Astrocyte (in vitro differentiated cells and primary cell): ENCODE measurements at regions not wholly inside any gene's neighbourhood (a gene's known extent, or its start where the extent isn't known, plus 50 kb on each side); places are given as distances from the start of the nearest gene placed in this dataset.

ENCODE experiments used
- DNase-seq: peaks from one replicate; pipeline ENCODE4 v3.0.0-alpha.2; 2010; ENCODE audit warnings: low read depth
- FAIRE-seq: peaks from 2 replicates; lab custom pipeline; 2011; peaks lifted over from hg19 to GRCh38; lab: Jason Lieb, UNC
- H2AFZ ChIP-seq: 2 replicates; pipeline ENCODE4 v1.6.0; 2012; ENCODE audit warnings: low read depth, low read length, inconsistent platforms
- H3K27ac ChIP-seq: 2 replicates; pipeline ENCODE4 v1.5.1; 2011; ENCODE audit warnings: low read depth, low read length, inconsistent platforms
- H3K27me3 ChIP-seq: 2 replicates; pipeline ENCODE4 v1.6.0; 2011; ENCODE audit warnings: low read length, inconsistent platforms; ENCODE audit not compliant: insufficient read depth
- H3K36me3 ChIP-seq: 2 replicates; pipeline ENCODE4 v1.5.1; 2011; ENCODE audit warnings: low read length, inconsistent platforms; ENCODE audit not compliant: insufficient read depth
- H3K4me1 ChIP-seq: 2 replicates; pipeline ENCODE4 v1.5.1; 2011; ENCODE audit warnings: low read length, inconsistent platforms; ENCODE audit not compliant: insufficient read depth
- H3K4me2 ChIP-seq: 2 replicates; pipeline ENCODE4 v1.6.0; 2012; ENCODE audit warnings: low read length, inconsistent platforms
- H3K4me3 ChIP-seq: 2 replicates; pipeline ENCODE4 v1.5.1; 2011; ENCODE audit warnings: low read depth, mild to moderate bottlenecking, low read length, inconsistent platforms; ENCODE audit not compliant: insufficient read depth
- H3K79me2 ChIP-seq: 2 replicates; pipeline ENCODE4 v1.6.0; 2012; ENCODE audit warnings: mild to moderate bottlenecking, low read length, inconsistent platforms; ENCODE audit not compliant: insufficient read depth
- H3K9ac ChIP-seq: 2 replicates; pipeline ENCODE4 v1.6.0; 2012; ENCODE audit warnings: mild to moderate bottlenecking, low read length, inconsistent platforms
- H3K9me3 ChIP-seq: 2 replicates; pipeline ENCODE4 v1.5.1; 2012; ENCODE audit warnings: low read depth, mild to moderate bottlenecking, low read length, inconsistent platforms; ENCODE audit not compliant: insufficient read depth
- H4K20me1 ChIP-seq: 2 replicates; pipeline ENCODE4 v1.6.0; 2012; ENCODE audit warnings: low read length, inconsistent platforms; ENCODE audit not compliant: insufficient read depth
- H3K27ac Mint-ChIP-seq: one replicate; pipeline ENCODE4 v1.8.0; 2021; ENCODE audit warnings: mild to moderate bottlenecking, mixed read lengths; ENCODE audit not compliant: unreplicated experiment
- H3K27me3 Mint-ChIP-seq: one replicate; pipeline ENCODE4 v1.8.0; 2021; ENCODE audit warnings: low read depth, mixed read lengths; ENCODE audit not compliant: unreplicated experiment
- H3K36me3 Mint-ChIP-seq: one replicate; pipeline ENCODE4 v1.8.0; 2021; ENCODE audit warnings: low read depth, mixed read lengths; ENCODE audit not compliant: unreplicated experiment
- H3K4me1 Mint-ChIP-seq: one replicate; pipeline ENCODE4 v1.8.0; 2021; ENCODE audit warnings: low read depth, mixed read lengths; ENCODE audit not compliant: unreplicated experiment
- H3K4me3 Mint-ChIP-seq: one replicate; pipeline ENCODE4 v1.8.0; 2021; ENCODE audit warnings: mild to moderate bottlenecking, moderate library complexity, mixed read lengths; ENCODE audit not compliant: unreplicated experiment
- H3K9me3 Mint-ChIP-seq: one replicate; pipeline ENCODE4 v1.8.0; 2021; ENCODE audit warnings: mild to moderate bottlenecking, mixed read lengths; ENCODE audit not compliant: unreplicated experiment
- EZH2 ChIP-seq: IDR thresholded peaks from 2 replicates; pipeline ENCODE4 v1.6.1; 2012; ENCODE audit warnings: mild to moderate bottlenecking, low read length, inconsistent platforms; ENCODE audit not compliant: insufficient read depth
- TF ChIP-seq, protein P1 (sequence below): IDR thresholded peaks from 2 replicates; pipeline ENCODE4 v1.5.1; 2011; ENCODE audit warnings: low read depth, mild to moderate bottlenecking, inconsistent platforms, low read length, moderate library complexity; ENCODE audit not compliant: insufficient read depth

DNA sequence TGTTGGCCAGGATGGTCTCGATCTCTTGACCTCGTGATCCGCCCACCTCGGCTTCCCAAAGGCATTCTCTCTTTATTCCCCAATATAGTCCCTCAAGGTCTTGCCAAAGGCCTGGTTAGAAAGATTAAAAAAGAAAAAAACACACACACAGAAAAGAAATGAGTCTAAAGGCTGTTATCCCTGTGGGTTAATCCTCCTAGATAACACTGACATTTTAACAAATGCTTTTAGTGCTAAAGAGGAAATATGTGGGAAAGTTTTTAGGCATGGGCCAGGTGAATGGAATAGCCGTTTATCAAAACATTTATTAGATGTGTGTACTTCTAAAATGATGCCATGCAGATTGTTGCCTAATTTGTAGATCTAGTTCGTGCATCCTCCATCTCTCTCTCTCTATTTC, 261.6 kb upstream of the FN1 start:
- Mint-ChIP-seq H3K27me3 (no peaks in the 10 kb centered on the region), H3K27ac (peak overlapping the region; percentile 15), H3K9me3 (peaks cover 7% of the 10 kb centered on the region), H3K4me1 (peaks cover 51% of the 10 kb centered on the region), H3K4me3 (no peak overlapping the region), H3K36me3 (no peaks in the 10 kb centered on the region)
- Histone ChIP-seq H3K9ac (no peak overlapping the region), H3K9me3 (no peaks in the 10 kb centered on the region), H2AFZ (no peak overlapping the region), H3K27ac (peak overlapping the region; percentile 82), H4K20me1 (no peaks in the 10 kb centered on the region), H3K27me3 (no peaks in the 10 kb centered on the region), H3K36me3 (no peaks in the 10 kb centered on the region), H3K79me2 (no peaks in the 10 kb centered on the region), H3K4me3 (no peak overlapping the region), H3K4me1 (peaks cover 37% of the 10 kb centered on the region), H3K4me2 (no peak overlapping the region)
- peak; percentile 76 for DNase-seq
- TF ChIP-seq EZH2, result no peak
- TF ChIP-seq, protein P1, sequence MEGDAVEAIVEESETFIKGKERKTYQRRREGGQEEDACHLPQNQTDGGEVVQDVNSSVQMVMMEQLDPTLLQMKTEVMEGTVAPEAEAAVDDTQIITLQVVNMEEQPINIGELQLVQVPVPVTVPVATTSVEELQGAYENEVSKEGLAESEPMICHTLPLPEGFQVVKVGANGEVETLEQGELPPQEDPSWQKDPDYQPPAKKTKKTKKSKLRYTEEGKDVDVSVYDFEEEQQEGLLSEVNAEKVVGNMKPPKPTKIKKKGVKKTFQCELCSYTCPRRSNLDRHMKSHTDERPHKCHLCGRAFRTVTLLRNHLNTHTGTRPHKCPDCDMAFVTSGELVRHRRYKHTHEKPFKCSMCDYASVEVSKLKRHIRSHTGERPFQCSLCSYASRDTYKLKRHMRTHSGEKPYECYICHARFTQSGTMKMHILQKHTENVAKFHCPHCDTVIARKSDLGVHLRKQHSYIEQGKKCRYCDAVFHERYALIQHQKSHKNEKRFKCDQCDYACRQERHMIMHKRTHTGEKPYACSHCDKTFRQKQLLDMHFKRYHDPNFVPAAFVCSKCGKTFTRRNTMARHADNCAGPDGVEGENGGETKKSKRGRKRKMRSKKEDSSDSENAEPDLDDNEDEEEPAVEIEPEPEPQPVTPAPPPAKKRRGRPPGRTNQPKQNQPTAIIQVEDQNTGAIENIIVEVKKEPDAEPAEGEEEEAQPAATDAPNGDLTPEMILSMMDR, result no peak
- FAIRE-seq, result no peak

DNA sequence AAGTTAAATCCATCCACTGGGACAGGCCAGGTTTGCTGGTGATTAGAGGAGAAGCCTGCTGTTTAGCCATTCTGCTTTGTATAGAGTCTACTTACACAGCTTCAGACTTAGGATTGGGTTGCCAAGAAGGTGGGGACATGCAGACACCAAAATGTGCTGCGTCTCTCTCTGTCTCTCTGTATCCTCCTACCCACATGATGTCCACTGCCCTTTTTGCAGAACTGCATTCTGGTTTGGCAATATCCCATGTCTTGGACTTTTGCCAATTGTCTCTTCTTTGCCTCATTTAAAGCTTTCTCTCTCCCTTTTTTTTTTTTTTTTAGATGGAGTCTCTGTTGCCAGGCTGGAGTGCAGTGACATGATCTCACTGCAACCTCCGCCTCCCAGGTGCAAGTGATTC, 261.1 kb upstream of the FN1 start:
- peaks cover 7% of the 10 kb centered on the region for H3K9me3 Mint-ChIP-seq
- Histone ChIP-seq H3K27me3 (no peaks in the 10 kb centered on the region), H3K9ac (no peak overlapping the region), H3K4me3 (no peak overlapping the region), H3K4me1 (peaks cover 42% of the 10 kb centered on the region), H2AFZ (no peak overlapping the region), H3K27ac (no peak overlapping the region), H3K9me3 (no peaks in the 10 kb centered on the region), H3K79me2 (no peaks in the 10 kb centered on the region), H3K36me3 (no peaks in the 10 kb centered on the region), H4K20me1 (no peaks in the 10 kb centered on the region), H3K4me2 (no peak overlapping the region)
- H3K27ac Mint-ChIP-seq, result peak overlapping the region; percentile 15
- TF ChIP-seq, protein P1, result no peak
- no peak for TF ChIP-seq EZH2
- no peak overlapping the region for H3K4me3 Mint-ChIP-seq
- H3K4me1 Mint-ChIP-seq, result peaks cover 56% of the 10 kb centered on the region
- FAIRE-seq (no peak), DNase-seq (no peak)
- H3K27me3 Mint-ChIP-seq, result no peaks in the 10 kb centered on the region
- no peaks in the 10 kb centered on the region for H3K36me3 Mint-ChIP-seq

DNA sequence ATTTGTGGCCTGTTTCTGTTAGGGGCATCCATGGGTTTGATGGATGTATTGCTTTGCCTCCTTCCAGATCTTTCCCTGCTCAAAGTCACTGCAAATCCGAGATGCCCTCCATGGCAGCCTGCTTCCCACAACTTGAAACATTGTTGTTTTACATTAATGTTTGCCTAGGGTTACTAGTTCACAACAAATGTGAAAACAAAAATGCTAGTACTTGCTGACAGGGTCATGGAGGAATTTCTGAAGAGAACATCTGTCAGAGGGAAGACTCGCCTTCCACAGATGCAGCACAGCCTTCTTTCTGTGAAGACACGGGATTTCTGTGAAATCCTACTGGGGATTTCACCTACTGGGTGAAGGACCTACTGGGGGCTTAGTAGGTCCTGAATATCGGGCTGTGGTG, 260.0 kb upstream of the FN1 start:
- Histone ChIP-seq H3K4me3 (no peak overlapping the region), H3K4me1 (peaks cover 48% of the 10 kb centered on the region), H3K27me3 (no peaks in the 10 kb centered on the region), H2AFZ (no peak overlapping the region), H3K4me2 (no peak overlapping the region), H3K27ac (no peak overlapping the region), H4K20me1 (no peaks in the 10 kb centered on the region), H3K36me3 (no peaks in the 10 kb centered on the region), H3K9me3 (no peaks in the 10 kb centered on the region), H3K79me2 (no peaks in the 10 kb centered on the region), H3K9ac (no peak overlapping the region)
- TF ChIP-seq, protein P1, result no peak
- no peak for TF ChIP-seq EZH2
- no peak for DNase-seq
- H3K4me3 Mint-ChIP-seq, result peak overlapping the region; percentile 22
- peak overlapping the region; percentile 94 for H3K27ac Mint-ChIP-seq
- no peak for FAIRE-seq
- no peaks in the 10 kb centered on the region for H3K27me3 Mint-ChIP-seq
- peaks cover 64% of the 10 kb centered on the region for H3K4me1 Mint-ChIP-seq
- H3K9me3 Mint-ChIP-seq, result peaks cover 7% of the 10 kb centered on the region
- no peaks in the 10 kb centered on the region for H3K36me3 Mint-ChIP-seq
